Pancreas (tissue), 10 donors: ENCODE measurements at regions not wholly inside any gene's neighbourhood (a gene's known extent, or its start where the extent isn't known, plus 50 kb on each side); places are given as distances from the start of the nearest gene placed in this dataset.

Source experiments
- ATAC-seq, 4 donors: fragments of 200-7000 bp; cut with Tn5 transposase; one replicate each; pipeline versions ENCODE4 v1.8.0 to v1.9.1; 2020; ENCODE audit warnings: mild to moderate bottlenecking in 4 of 4, moderate library complexity in 4 of 4
- DNase-seq, 6 donors: peaks; one replicate each; pipeline ENCODE4 v3.0.0-alpha.2; 2020
- FAIRE-seq: peaks from 2 replicates; lab custom pipeline; 2012; peaks lifted over from hg19 to GRCh38; lab: Jason Lieb, UNC
- H3K27ac ChIP-seq, 4 donors: fragments of 200-600 bp; sonication (generic); 1 replicate in 3 of 4; 2 replicates in 1 of 4; pipeline versions ENCODE4 v1.5.0 to v1.8.0; 2020
- H3K27me3 ChIP-seq, 4 donors: fragments of 200-600 bp; one replicate each; pipeline ENCODE4 v1.8.0; 2021
- H3K36me3 ChIP-seq, 3 donors: fragments of 200-600 bp; sonication (generic) in 1 of 3; one replicate each; pipeline versions ENCODE4 v1.5.0 to v1.8.0; 2020 to 2021
- H3K4me1 ChIP-seq, 3 donors: fragments of 200-600 bp; one replicate each; pipeline ENCODE4 v1.8.0; 2021
- H3K4me3 ChIP-seq, 4 donors: fragments of 200-600 bp; sonication (generic) in 2 of 4; one replicate each; pipeline versions ENCODE4 v1.5.0 to v1.8.0; 2020 to 2021
- H3K9me3 ChIP-seq, 4 donors: fragments of 200-600 bp; one replicate each; pipeline ENCODE4 v1.8.0; 2021
- CTCF ChIP-seq, 4 donors: fragments of 200-600 bp; sonication (generic) in 3 of 4; IDR thresholded peaks; one replicate each; pipeline versions ENCODE4 v1.5.0 to v1.8.0; 2021; ENCODE audit warnings: antibody characterized with exemption in 4 of 4
- WGBS, 2 donors: extraction: QIAGEN DNeasy Blood & Tissue Kit; methylation state at CpG; one replicate each; pipeline ENCODE4 v1.1.7; 2013; 5-methylcytosine and 5-hydroxymethylcytosine counted together
- intact Hi-C, 3 donors: fragments of 100-400 bp; cut with DNase I; formaldehyde crosslinking; loops; one replicate each; pipeline versions ENCODE4 v1.11.1 to v1.14.2; 2022
- donor health status: healthy with polysubstance abuse.
- donor health status: DM: no; HTN: no; CAD: no; lungs with moderate emphysema.
- donor health status: DM: no; HTN: no; CAD: no.
- donor health status: control.
- donor health status: control.
- donor health status: Bipolar disorder and iron deficiency.
- donor health status: DM: yes; HTN: yes; CAD: no.
- donor health status: DM: no; HTN: no; CAD: no.
- donor health status: DM: no; HTN: no; CAD: no.
- donor health status: DM: yes; HTN: yes; CAD: no.

- no peaks in the 10 kb centered on the region for H3K4me1 ChIP-seq
- H3K9me3 ChIP-seq: no peaks in the 10 kb centered on the region
- DNase-seq (no peak), FAIRE-seq (no peak), ATAC-seq (no peak)
- H3K4me3 ChIP-seq: no peak overlapping the region
- no peaks in the 10 kb centered on the region for H3K36me3 ChIP-seq
- H3K27ac ChIP-seq: no peak overlapping the region
- intact Hi-C loops: no loop called here
- no peak for TF ChIP-seq CTCF (IDR thresholded peaks at IDR 0.05)
- no peaks in the 10 kb centered on the region for H3K27me3 ChIP-seq
- whole genome bisulfite sequencing, 2 donors: 69 to 77% methylated on average over 3 of the region's 3 CpGs
These were observed 486.0 kb downstream of the EDEM1 start for GRCh38 chr3:5673521-5673920.

GRCh38 chr3:5675319-5675718, 487.8 kb downstream of the EDEM1 start:
- Histone ChIP-seq H3K9me3 (no peaks in the 10 kb centered on the region), H3K36me3 (no peaks in the 10 kb centered on the region), H3K27ac (no peak overlapping the region), H3K27me3 (no peaks in the 10 kb centered on the region), H3K4me1 (no peaks in the 10 kb centered on the region), H3K4me3 (no peak overlapping the region)
- 60 to 68% methylated on average over 3 of the region's 3 CpGs for WGBS, 2 donors
- no peak for DNase-seq
- ATAC-seq: no peak
- no peak for TF ChIP-seq CTCF (IDR thresholded peaks at IDR 0.05)
- no peak for FAIRE-seq
- intact Hi-C loops: no loop called here

- no peaks in the 10 kb centered on the region for H3K27me3 ChIP-seq
- no peaks in the 10 kb centered on the region for H3K36me3 ChIP-seq
- DNase-seq (no peak), FAIRE-seq (no peak), ATAC-seq (no peak)
- H3K4me1 ChIP-seq: no peaks in the 10 kb centered on the region
- no peak overlapping the region for H3K27ac ChIP-seq
- intact Hi-C loops: no loop called here
- TF ChIP-seq CTCF (IDR thresholded peaks at IDR 0.05): no peak
- WGBS, 2 donors: 72 to 83% methylated on average over 6 of the region's 6 CpGs
- no peaks in the 10 kb centered on the region for H3K9me3 ChIP-seq
- H3K4me3 ChIP-seq: no peak overlapping the region
These were observed 490.0 kb downstream of the EDEM1 start for GRCh38 chr3:5677555-5677954.

- FAIRE-seq (no peak), ATAC-seq (no peak), DNase-seq (no peak)
- Histone ChIP-seq H3K27me3 (no peaks in the 10 kb centered on the region), H3K27ac (no peak overlapping the region), H3K9me3 (no peaks in the 10 kb centered on the region), H3K4me3 (no peak overlapping the region), H3K4me1 (no peaks in the 10 kb centered on the region), H3K36me3 (no peaks in the 10 kb centered on the region)
- 81 to 83% methylated on average over 2 of the region's 2 CpGs for WGBS, 2 donors
- intact Hi-C loops: no loop called here
- TF ChIP-seq CTCF (IDR thresholded peaks at IDR 0.05): no peak
These were observed 490.7 kb downstream of the EDEM1 start for GRCh38 chr3:5678248-5678647.

- intact Hi-C loops: no loop called here
- Histone ChIP-seq H3K27me3 (no peaks in the 10 kb centered on the region), H3K4me3 (no peak overlapping the region), H3K27ac (no peak overlapping the region), H3K36me3 (no peaks in the 10 kb centered on the region), H3K9me3 (no peaks in the 10 kb centered on the region), H3K4me1 (no peaks in the 10 kb centered on the region)
- TF ChIP-seq CTCF (IDR thresholded peaks at IDR 0.05): no peak
- no peak for FAIRE-seq
- 78 to 80% methylated on average over 5 of the region's 5 CpGs for WGBS, 2 donors
- ATAC-seq: no peak
- DNase-seq: no peak
These were observed 491.3 kb downstream of the EDEM1 start for GRCh38 chr3:5678844-5679243.
